ENCODE measurements at regions not wholly inside any gene's neighbourhood (a gene's known extent, or its start where the extent isn't known, plus 50 kb on each side); places are given as distances from the start of the nearest gene placed in this dataset.
A peak's percentile ranks its signal among the peaks of the same experiment; 100 is the strongest.

- TF ChIP-seq, protein P1, sequence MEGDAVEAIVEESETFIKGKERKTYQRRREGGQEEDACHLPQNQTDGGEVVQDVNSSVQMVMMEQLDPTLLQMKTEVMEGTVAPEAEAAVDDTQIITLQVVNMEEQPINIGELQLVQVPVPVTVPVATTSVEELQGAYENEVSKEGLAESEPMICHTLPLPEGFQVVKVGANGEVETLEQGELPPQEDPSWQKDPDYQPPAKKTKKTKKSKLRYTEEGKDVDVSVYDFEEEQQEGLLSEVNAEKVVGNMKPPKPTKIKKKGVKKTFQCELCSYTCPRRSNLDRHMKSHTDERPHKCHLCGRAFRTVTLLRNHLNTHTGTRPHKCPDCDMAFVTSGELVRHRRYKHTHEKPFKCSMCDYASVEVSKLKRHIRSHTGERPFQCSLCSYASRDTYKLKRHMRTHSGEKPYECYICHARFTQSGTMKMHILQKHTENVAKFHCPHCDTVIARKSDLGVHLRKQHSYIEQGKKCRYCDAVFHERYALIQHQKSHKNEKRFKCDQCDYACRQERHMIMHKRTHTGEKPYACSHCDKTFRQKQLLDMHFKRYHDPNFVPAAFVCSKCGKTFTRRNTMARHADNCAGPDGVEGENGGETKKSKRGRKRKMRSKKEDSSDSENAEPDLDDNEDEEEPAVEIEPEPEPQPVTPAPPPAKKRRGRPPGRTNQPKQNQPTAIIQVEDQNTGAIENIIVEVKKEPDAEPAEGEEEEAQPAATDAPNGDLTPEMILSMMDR (IDR thresholded peaks at IDR 0.05) = peak; percentile 35
- TF ChIP-seq ZFX (IDR thresholded peaks at IDR 0.05; ENCODE audit: borderline replicate concordance) = no peak
These were observed 323.2 kb upstream of the GIMD1 start for GRCh38 chr4:106691749-106692148.
